ENCODE measurements at regions not wholly inside any gene's neighbourhood (a gene's known extent, or its start where the extent isn't known, plus 50 kb on each side); places are given as distances from the start of the nearest gene placed in this dataset.

GRCh38 chr1:199287647-199288046 is 648.8 kb downstream of the PTPRC start:
- TF ChIP-seq, protein P1, sequence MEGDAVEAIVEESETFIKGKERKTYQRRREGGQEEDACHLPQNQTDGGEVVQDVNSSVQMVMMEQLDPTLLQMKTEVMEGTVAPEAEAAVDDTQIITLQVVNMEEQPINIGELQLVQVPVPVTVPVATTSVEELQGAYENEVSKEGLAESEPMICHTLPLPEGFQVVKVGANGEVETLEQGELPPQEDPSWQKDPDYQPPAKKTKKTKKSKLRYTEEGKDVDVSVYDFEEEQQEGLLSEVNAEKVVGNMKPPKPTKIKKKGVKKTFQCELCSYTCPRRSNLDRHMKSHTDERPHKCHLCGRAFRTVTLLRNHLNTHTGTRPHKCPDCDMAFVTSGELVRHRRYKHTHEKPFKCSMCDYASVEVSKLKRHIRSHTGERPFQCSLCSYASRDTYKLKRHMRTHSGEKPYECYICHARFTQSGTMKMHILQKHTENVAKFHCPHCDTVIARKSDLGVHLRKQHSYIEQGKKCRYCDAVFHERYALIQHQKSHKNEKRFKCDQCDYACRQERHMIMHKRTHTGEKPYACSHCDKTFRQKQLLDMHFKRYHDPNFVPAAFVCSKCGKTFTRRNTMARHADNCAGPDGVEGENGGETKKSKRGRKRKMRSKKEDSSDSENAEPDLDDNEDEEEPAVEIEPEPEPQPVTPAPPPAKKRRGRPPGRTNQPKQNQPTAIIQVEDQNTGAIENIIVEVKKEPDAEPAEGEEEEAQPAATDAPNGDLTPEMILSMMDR (IDR thresholded peaks at IDR 0.05; ENCODE audit: insufficient read depth, low read length, poor library complexity, severe bottlenecking), result no peak
- TF ChIP-seq EZH2phosphoT487 (conservative IDR thresholded peaks at IDR 0.05; ENCODE audit: low read length), result no peak
- Histone ChIP-seq H3K9me3 (ENCODE audit: insufficient read depth, low read length) (no peaks in the 10 kb centered on the region), H3K27ac (ENCODE audit: low read depth, low read length) (no peak overlapping the region), H3K4me2 (ENCODE audit: low read depth, low read length, poor library complexity, severe bottlenecking) (no peak overlapping the region), H3K36me3 (ENCODE audit: low read length) (no peaks in the 10 kb centered on the region), H3K27me3 (ENCODE audit: low read length) (no peaks in the 10 kb centered on the region), H3K79me2 (ENCODE audit: insufficient read depth, low read length) (no peaks in the 10 kb centered on the region), H4K20me1 (ENCODE audit: low read depth, low read length) (no peaks in the 10 kb centered on the region), H3K4me3 (ENCODE audit: insufficient read depth, low read length, poor library complexity, severe bottlenecking) (no peak overlapping the region), H2AFZ (ENCODE audit: low read depth, low read length, severe bottlenecking) (no peak overlapping the region), H3F3A (ENCODE audit: insufficient read depth) (no peaks in the 10 kb centered on the region), H3K9me2 (replicated peaks; ENCODE audit: insufficient read depth, low read length) (no peaks in the 10 kb centered on the region), H3K9ac (ENCODE audit: low read length) (no peak overlapping the region)

DNA sequence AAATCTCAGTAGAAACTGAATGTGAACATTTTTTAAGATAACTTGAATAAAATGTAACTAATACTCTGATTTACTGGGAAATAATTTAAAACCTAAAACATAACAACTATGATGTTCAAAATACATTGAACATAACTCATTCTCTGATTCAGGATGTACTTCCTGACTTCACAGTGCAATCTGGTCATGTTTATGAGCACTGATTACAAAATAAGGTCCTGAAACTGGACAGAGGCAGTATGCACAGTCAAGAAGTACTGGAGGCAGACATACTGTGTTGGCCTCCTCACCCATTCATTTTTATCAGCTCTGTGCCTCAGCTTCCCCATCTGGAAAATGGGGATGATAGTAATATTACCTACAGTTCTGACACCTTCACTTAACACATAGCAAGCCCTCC is 651.3 kb downstream of the PTPRC start:
- TF ChIP-seq EZH2phosphoT487 (conservative IDR thresholded peaks at IDR 0.05; ENCODE audit: low read length), result no peak
- TF ChIP-seq, protein P1 (IDR thresholded peaks at IDR 0.05; ENCODE audit: insufficient read depth, low read length, poor library complexity, severe bottlenecking), result no peak
- no peak overlapping the region for H3K27ac ChIP-seq (ENCODE audit: low read depth, low read length)

DNA sequence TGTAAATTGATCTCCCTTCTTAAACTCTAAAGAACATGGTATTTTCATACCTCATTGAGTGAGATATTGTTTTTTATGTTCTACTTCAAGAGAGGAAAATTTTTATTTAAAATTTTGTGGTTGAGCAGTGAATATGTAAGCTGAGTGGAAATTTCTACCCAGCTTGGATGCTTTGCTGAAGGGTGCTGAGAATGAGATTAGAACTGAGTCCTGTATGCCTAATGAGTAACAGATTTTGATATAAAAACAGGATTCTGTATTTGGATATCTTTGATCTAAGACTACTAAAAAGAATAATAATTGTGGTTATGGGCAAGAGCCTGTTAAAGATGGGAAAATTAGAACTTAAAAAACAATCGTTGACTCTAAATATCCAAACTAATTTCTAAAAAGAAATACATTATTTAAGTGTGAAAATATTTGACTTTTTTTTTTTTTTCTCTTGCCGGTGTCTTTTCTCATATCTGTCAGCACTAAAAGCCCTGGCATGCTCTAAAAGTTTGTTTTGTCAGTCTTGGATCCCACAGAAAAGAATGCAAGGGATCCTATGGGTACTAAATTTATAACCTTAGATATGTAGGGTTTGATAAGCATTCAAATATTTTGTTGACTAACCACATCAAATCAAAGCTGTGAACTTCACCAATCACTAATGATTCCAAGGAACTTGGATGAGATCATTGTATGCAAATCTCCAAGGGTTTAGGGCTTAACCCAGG is 652.3 kb downstream of the PTPRC start:
- Histone ChIP-seq H3K36me3 (ENCODE audit: low read length) (no peaks in the 10 kb centered on the region), H3K27me3 (ENCODE audit: low read length) (no peaks in the 10 kb centered on the region), H3K9ac (ENCODE audit: low read length) (no peak overlapping the region), H3K4me3 (ENCODE audit: insufficient read depth, low read length, poor library complexity, severe bottlenecking) (no peak overlapping the region), H3K27ac (ENCODE audit: low read depth, low read length) (no peak overlapping the region), H3K9me3 (ENCODE audit: insufficient read depth, low read length) (no peaks in the 10 kb centered on the region), H2AFZ (ENCODE audit: low read depth, low read length, severe bottlenecking) (no peak overlapping the region), H4K20me1 (ENCODE audit: low read depth, low read length) (no peaks in the 10 kb centered on the region), H3K79me2 (ENCODE audit: insufficient read depth, low read length) (no peaks in the 10 kb centered on the region), H3K9me2 (replicated peaks; ENCODE audit: insufficient read depth, low read length) (no peaks in the 10 kb centered on the region), H3F3A (ENCODE audit: insufficient read depth) (no peaks in the 10 kb centered on the region), H3K4me2 (ENCODE audit: low read depth, low read length, poor library complexity, severe bottlenecking) (no peak overlapping the region)
- TF ChIP-seq EZH2phosphoT487 (conservative IDR thresholded peaks at IDR 0.05; ENCODE audit: low read length), result no peak
- TF ChIP-seq, protein P1 (IDR thresholded peaks at IDR 0.05; ENCODE audit: insufficient read depth, low read length, poor library complexity, severe bottlenecking), result no peak

More for the DNA sequence above, 651.3 kb downstream of the PTPRC start:
- Histone ChIP-seq H3K36me3 (ENCODE audit: low read length) (no peaks in the 10 kb centered on the region), H3K79me2 (ENCODE audit: insufficient read depth, low read length) (no peaks in the 10 kb centered on the region), H3K4me3 (ENCODE audit: insufficient read depth, low read length, poor library complexity, severe bottlenecking) (no peak overlapping the region), H3K27me3 (ENCODE audit: low read length) (no peaks in the 10 kb centered on the region), H3K9ac (ENCODE audit: low read length) (no peak overlapping the region), H3F3A (ENCODE audit: insufficient read depth) (no peaks in the 10 kb centered on the region), H3K9me3 (ENCODE audit: insufficient read depth, low read length) (no peaks in the 10 kb centered on the region), H4K20me1 (ENCODE audit: low read depth, low read length) (no peaks in the 10 kb centered on the region), H3K9me2 (replicated peaks; ENCODE audit: insufficient read depth, low read length) (no peaks in the 10 kb centered on the region), H2AFZ (ENCODE audit: low read depth, low read length, severe bottlenecking) (no peak overlapping the region), H3K4me2 (ENCODE audit: low read depth, low read length, poor library complexity, severe bottlenecking) (no peak overlapping the region)
